ENCODE measurements at regions not wholly inside any gene's neighbourhood (a gene's known extent, or its start where the extent isn't known, plus 50 kb on each side); places are given as distances from the start of the nearest gene placed in this dataset.

DNA sequence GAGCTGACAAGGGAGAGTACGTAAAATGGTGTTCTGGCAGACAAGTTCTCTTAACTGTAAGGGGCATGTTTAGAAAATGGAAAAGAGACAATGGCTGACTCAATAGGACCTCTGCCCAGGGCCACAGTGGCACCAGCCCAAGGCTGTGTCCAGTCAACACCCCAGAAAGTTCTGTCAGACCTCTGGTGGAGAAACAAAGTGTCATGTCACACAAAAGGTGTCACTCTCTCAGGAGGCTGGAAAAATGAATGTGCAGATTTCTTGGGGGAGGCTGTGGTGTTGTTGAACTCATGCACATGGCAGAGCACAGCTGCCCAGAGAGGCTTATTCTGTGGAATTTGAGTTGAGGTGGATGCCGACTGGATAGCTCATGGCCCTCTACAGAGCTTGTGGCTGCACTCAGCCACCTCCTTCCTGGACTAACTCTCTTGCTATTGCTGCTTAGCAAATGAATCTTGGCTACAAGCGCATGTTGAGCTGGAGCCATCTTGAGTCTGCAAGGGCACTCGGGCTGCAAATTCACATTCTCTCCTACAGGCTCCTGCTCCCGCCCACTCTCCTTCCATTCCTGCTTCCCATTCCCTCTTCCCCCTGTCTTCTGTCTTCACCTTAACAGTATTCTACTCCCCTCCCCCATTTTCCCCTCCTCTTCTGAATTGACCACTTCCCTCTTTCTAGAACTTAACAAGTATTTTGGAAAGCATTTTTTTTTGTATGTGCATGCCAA, 55.8 kb upstream of the SLC7A14 start:
- TF ChIP-seq CTCF (conservative IDR thresholded peaks at IDR 0.05 in 1 of 2, IDR thresholded peaks at IDR 0.05 in 1 of 2; ENCODE audit: low read depth in 1 of 2, low read length in 2 of 2) (no peak), EZH2 (IDR thresholded peaks at IDR 0.05; ENCODE audit: low read length, missing control alignments) (no peak)

DNA sequence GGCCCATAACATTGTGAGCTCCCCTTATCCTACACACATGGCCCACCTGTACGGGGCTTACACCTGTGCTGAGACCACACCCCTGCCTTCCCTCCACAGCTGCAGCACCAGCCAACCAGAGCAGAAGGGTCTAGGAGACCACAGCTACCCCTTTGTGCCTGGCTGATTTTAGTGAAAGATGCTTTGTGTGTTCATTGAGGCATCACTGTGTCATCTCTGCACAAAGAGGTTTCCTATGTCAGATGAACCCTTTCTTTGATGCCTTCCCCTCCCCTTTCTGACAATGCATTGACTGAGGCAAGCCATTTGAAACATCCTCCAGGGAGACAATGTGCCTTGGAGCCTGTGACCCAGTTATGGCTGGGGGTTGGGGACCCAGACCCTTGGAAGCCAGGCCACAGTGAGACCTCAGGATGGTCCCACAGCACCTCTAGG, 54.9 kb upstream of the SLC7A14 start:
- TF ChIP-seq EZH2 (IDR thresholded peaks at IDR 0.05; ENCODE audit: low read length, missing control alignments) (no peak), CTCF (conservative IDR thresholded peaks at IDR 0.05 in 1 of 2, IDR thresholded peaks at IDR 0.05 in 1 of 2; ENCODE audit: low read depth in 1 of 2, low read length in 2 of 2) (no peak)
- Histone ChIP-seq H3K79me2 (ENCODE audit: control insufficient read depth, insufficient read depth, low read length) (no peaks in the 10 kb centered on the region), H4K20me1 (ENCODE audit: control insufficient read depth, extremely low read depth, insufficient read depth, low read length) (no peaks in the 10 kb centered on the region), H3K4me2 (ENCODE audit: extremely low read depth, insufficient read depth, low read length) (no peak overlapping the region), H3K4me3 (replicated peaks in 1 of 4; ENCODE audit: control extremely low read depth in 1 of 4, insufficient read depth in 1 of 4, low read depth in 3 of 4, low read length in 4 of 4) (no peak overlapping the region), H2AFZ (ENCODE audit: low read length) (no peak overlapping the region), H3K27me3 (ENCODE audit: control insufficient read depth, insufficient read depth, low read length) (no peaks in the 10 kb centered on the region), H3K9me3 (ENCODE audit: control insufficient read depth, insufficient read depth, low read depth, low read length) (no peaks in the 10 kb centered on the region), H3K36me3 (ENCODE audit: control insufficient read depth, insufficient read depth, low read length) (no peaks in the 10 kb centered on the region), H3K9ac (ENCODE audit: insufficient read depth, low read length) (no peak overlapping the region), H3K27ac (ENCODE audit: insufficient read depth, low read length) (no peak overlapping the region), H3K4me1 (ENCODE audit: control insufficient read depth, extremely low read depth, insufficient read depth, low read length) (peaks cover 2% of the 10 kb centered on the region)
- no peak for DNase-seq (ENCODE audit: low read depth in 2 of 2)

More for the DNA sequence above, 55.8 kb upstream of the SLC7A14 start:
- H4K20me1 ChIP-seq (ENCODE audit: control insufficient read depth, extremely low read depth, insufficient read depth, low read length) = no peaks in the 10 kb centered on the region
- H3K27ac ChIP-seq (ENCODE audit: insufficient read depth, low read length) = no peak overlapping the region
- H3K4me2 ChIP-seq (ENCODE audit: extremely low read depth, insufficient read depth, low read length) = no peak overlapping the region
- no peaks in the 10 kb centered on the region for H3K36me3 ChIP-seq (ENCODE audit: control insufficient read depth, insufficient read depth, low read length)
- H3K79me2 ChIP-seq (ENCODE audit: control insufficient read depth, insufficient read depth, low read length) = no peaks in the 10 kb centered on the region
- DNase-seq (ENCODE audit: low read depth in 2 of 2) = peak in 1 of 2 donors; percentile 59
- no peaks in the 10 kb centered on the region for H3K9me3 ChIP-seq (ENCODE audit: control insufficient read depth, insufficient read depth, low read depth, low read length)
- H2AFZ ChIP-seq (ENCODE audit: low read length) = no peak overlapping the region
- H3K4me3 ChIP-seq (replicated peaks in 1 of 4; ENCODE audit: control extremely low read depth in 1 of 4, insufficient read depth in 1 of 4, low read depth in 3 of 4, low read length in 4 of 4) = no peak overlapping the region
- no peak overlapping the region for H3K9ac ChIP-seq (ENCODE audit: insufficient read depth, low read length)
- H3K4me1 ChIP-seq (ENCODE audit: control insufficient read depth, extremely low read depth, insufficient read depth, low read length) = peaks cover 2% of the 10 kb centered on the region
- H3K27me3 ChIP-seq (ENCODE audit: control insufficient read depth, insufficient read depth, low read length) = no peaks in the 10 kb centered on the region

GRCh38 chr3:170638988-170639387, 53.1 kb upstream of the SLC7A14 start:
- H3K27ac ChIP-seq (ENCODE audit: insufficient read depth, low read length) = no peak overlapping the region
- H3K79me2 ChIP-seq (ENCODE audit: control insufficient read depth, insufficient read depth, low read length) = no peaks in the 10 kb centered on the region
- H3K9ac ChIP-seq (ENCODE audit: insufficient read depth, low read length) = no peak overlapping the region
- no peaks in the 10 kb centered on the region for H3K36me3 ChIP-seq (ENCODE audit: control insufficient read depth, insufficient read depth, low read length)
- peaks cover 2% of the 10 kb centered on the region for H3K4me1 ChIP-seq (ENCODE audit: control insufficient read depth, extremely low read depth, insufficient read depth, low read length)
- no peak overlapping the region for H3K4me3 ChIP-seq (replicated peaks in 1 of 4; ENCODE audit: control extremely low read depth in 1 of 4, insufficient read depth in 1 of 4, low read depth in 3 of 4, low read length in 4 of 4)
- TF ChIP-seq EZH2 (IDR thresholded peaks at IDR 0.05; ENCODE audit: low read length, missing control alignments) (no peak), CTCF (conservative IDR thresholded peaks at IDR 0.05 in 1 of 2, IDR thresholded peaks at IDR 0.05 in 1 of 2; ENCODE audit: low read depth in 1 of 2, low read length in 2 of 2) (no peak)
- H2AFZ ChIP-seq (ENCODE audit: low read length) = no peak overlapping the region
- no peaks in the 10 kb centered on the region for H3K27me3 ChIP-seq (ENCODE audit: control insufficient read depth, insufficient read depth, low read length)
- H3K9me3 ChIP-seq (ENCODE audit: control insufficient read depth, insufficient read depth, low read depth, low read length) = no peaks in the 10 kb centered on the region
- no peak overlapping the region for H3K4me2 ChIP-seq (ENCODE audit: extremely low read depth, insufficient read depth, low read length)
- no peak for DNase-seq (ENCODE audit: low read depth in 2 of 2)
- no peaks in the 10 kb centered on the region for H4K20me1 ChIP-seq (ENCODE audit: control insufficient read depth, extremely low read depth, insufficient read depth, low read length)
